IMR-90 (cell line): ENCODE measurements at regions not wholly inside any gene's neighbourhood (a gene's known extent, or its start where the extent isn't known, plus 50 kb on each side); places are given as distances from the start of the nearest gene placed in this dataset.

Source experiments
- BHLHE40 ChIP-seq: fragments of 150-350 bp; IDR thresholded peaks from 2 replicates; pipeline ENCODE4 v1.6.1; 2016; ENCODE audit warnings: mild to moderate bottlenecking, low read depth, low read length
- CHD1 ChIP-seq: IDR thresholded peaks from 2 replicates; pipeline ENCODE4 v1.6.1; 2012; ENCODE audit warnings: low read depth, low read length, improper control_type of control experiment
- MAFK ChIP-seq: IDR thresholded peaks from 2 replicates; pipeline ENCODE4 v1.6.1; 2012; ENCODE audit warnings: low read depth, low read length, improper control_type of control experiment
- MXI1 ChIP-seq: IDR thresholded peaks from 2 replicates; pipeline ENCODE4 v1.6.1; 2012; ENCODE audit warnings: low read depth, mild to moderate bottlenecking, low read length, moderate library complexity, borderline replicate concordance
- POLR2A ChIP-seq: IDR thresholded peaks from 2 replicates; pipeline ENCODE4 v1.6.1; 2012; ENCODE audit warnings: mild to moderate bottlenecking, low read depth, low read length
- RAD21 ChIP-seq: IDR thresholded peaks from 2 replicates; pipeline ENCODE4 v1.6.1; 2012; ENCODE audit warnings: low read length, improper control_type of control experiment
- SMC3 ChIP-seq: fragments of 150-350 bp; IDR thresholded peaks from 2 replicates; pipeline ENCODE4 v1.6.1; 2016; ENCODE audit warnings: low read depth, mild to moderate bottlenecking, antibody characterized with exemption, low read length, moderate library complexity
- TF ChIP-seq, protein P1 (sequence below): conservative IDR thresholded peaks from 2 replicates; pipeline ENCODE4 v1.5.1; 2012; ENCODE audit warnings: mild to moderate bottlenecking, low read depth, low read length, improper control_type of control experiment
- TF ChIP-seq, protein P2 (sequence below): fragments of 150-350 bp; IDR thresholded peaks from 2 replicates; pipeline ENCODE4 v1.6.1; 2016; ENCODE audit warnings: low read depth, mild to moderate bottlenecking, low read length, moderate library complexity, borderline replicate concordance

DNA sequence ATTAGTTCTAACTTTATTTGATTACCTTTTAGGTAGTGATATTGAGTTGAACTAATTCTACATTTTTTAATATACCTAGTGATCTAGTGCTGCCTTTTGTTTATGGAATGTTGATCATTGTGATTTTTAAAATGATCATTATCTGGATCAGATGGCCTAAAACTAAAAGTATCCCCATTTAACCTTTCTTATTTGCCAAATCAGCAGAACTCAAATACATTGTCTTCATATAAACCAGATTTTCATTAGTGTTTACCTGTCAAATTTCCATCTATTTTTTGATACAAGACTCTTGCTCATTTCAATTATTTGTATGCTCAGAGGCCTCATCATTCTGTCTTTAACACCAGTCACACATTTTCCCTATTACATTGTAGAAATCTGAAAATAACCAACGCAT lies 441.2 kb downstream of the PTPRC start:
- TF ChIP-seq CHD1: no peak
- TF ChIP-seq, protein P1, sequence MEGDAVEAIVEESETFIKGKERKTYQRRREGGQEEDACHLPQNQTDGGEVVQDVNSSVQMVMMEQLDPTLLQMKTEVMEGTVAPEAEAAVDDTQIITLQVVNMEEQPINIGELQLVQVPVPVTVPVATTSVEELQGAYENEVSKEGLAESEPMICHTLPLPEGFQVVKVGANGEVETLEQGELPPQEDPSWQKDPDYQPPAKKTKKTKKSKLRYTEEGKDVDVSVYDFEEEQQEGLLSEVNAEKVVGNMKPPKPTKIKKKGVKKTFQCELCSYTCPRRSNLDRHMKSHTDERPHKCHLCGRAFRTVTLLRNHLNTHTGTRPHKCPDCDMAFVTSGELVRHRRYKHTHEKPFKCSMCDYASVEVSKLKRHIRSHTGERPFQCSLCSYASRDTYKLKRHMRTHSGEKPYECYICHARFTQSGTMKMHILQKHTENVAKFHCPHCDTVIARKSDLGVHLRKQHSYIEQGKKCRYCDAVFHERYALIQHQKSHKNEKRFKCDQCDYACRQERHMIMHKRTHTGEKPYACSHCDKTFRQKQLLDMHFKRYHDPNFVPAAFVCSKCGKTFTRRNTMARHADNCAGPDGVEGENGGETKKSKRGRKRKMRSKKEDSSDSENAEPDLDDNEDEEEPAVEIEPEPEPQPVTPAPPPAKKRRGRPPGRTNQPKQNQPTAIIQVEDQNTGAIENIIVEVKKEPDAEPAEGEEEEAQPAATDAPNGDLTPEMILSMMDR: no peak
- no peak for TF ChIP-seq POLR2A
- peak; percentile 46 for TF ChIP-seq MAFK
- TF ChIP-seq BHLHE40: no peak
- TF ChIP-seq, protein P2, sequence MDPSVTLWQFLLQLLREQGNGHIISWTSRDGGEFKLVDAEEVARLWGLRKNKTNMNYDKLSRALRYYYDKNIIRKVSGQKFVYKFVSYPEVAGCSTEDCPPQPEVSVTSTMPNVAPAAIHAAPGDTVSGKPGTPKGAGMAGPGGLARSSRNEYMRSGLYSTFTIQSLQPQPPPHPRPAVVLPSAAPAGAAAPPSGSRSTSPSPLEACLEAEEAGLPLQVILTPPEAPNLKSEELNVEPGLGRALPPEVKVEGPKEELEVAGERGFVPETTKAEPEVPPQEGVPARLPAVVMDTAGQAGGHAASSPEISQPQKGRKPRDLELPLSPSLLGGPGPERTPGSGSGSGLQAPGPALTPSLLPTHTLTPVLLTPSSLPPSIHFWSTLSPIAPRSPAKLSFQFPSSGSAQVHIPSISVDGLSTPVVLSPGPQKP: no peak
- TF ChIP-seq RAD21: no peak
- no peak for TF ChIP-seq SMC3
- TF ChIP-seq MXI1: no peak
